Jurkat, Clone E6-1 (cell line): ENCODE measurements at regions not wholly inside any gene's neighbourhood (a gene's known extent, or its start where the extent isn't known, plus 50 kb on each side); places are given as distances from the start of the nearest gene placed in this dataset.

ENCODE experiments used
- DNase-seq: peaks from one replicate; pipeline ENCODE4 v3.0.0-alpha.2; 2011; ENCODE audit warnings: low read depth, low spot score
- H3K4me3 ChIP-seq: 2 replicates; pipeline ENCODE4 v1.5.1; 2011; ENCODE audit warnings: mild to moderate bottlenecking, low read length, control low read depth, moderate library complexity

GRCh38 chr2:104413890-104414289 lies 440.0 kb upstream of the POU3F3 start:
- H3K4me3 ChIP-seq = no peak overlapping the region
- DNase-seq = no peak

GRCh38 chr2:104415284-104415683 lies 438.6 kb upstream of the POU3F3 start:
- DNase-seq = no peak

GRCh38 chr2:104416339-104417000 lies 437.4 kb upstream of the POU3F3 start:
- DNase-seq = no peak

More at GRCh38 chr2:104415284-104415683, 438.6 kb upstream of the POU3F3 start:
- no peak overlapping the region for H3K4me3 ChIP-seq

GRCh38 chr2:104420420-104420819 lies 433.5 kb upstream of the POU3F3 start:
- no peak for DNase-seq
- no peak overlapping the region for H3K4me3 ChIP-seq

More at GRCh38 chr2:104416339-104417000, 437.4 kb upstream of the POU3F3 start:
- no peak overlapping the region for H3K4me3 ChIP-seq

- H3K4me3 ChIP-seq = no peak overlapping the region
- DNase-seq = no peak
Observed at GRCh38 chr2:104420953-104421352, 433.0 kb upstream of the POU3F3 start.

- no peak overlapping the region for H3K4me3 ChIP-seq
- no peak for DNase-seq
Observed at GRCh38 chr2:104425850-104426595, 427.9 kb upstream of the POU3F3 start.

GRCh38 chr2:104428155-104428554 lies 425.8 kb upstream of the POU3F3 start:
- DNase-seq = no peak
- no peak overlapping the region for H3K4me3 ChIP-seq

GRCh38 chr2:104429639-104430358 lies 424.1 kb upstream of the POU3F3 start:
- no peak for DNase-seq

GRCh38 chr2:104430359-104430740 lies 423.6 kb upstream of the POU3F3 start:
- no peak for DNase-seq
- H3K4me3 ChIP-seq = no peak overlapping the region

More at GRCh38 chr2:104429639-104430358, 424.1 kb upstream of the POU3F3 start:
- no peak overlapping the region for H3K4me3 ChIP-seq

GRCh38 chr2:104430852-104431251 lies 423.1 kb upstream of the POU3F3 start:
- H3K4me3 ChIP-seq = no peak overlapping the region
- DNase-seq = no peak

GRCh38 chr2:104431701-104432121 lies 422.2 kb upstream of the POU3F3 start:
- H3K4me3 ChIP-seq = no peak overlapping the region

GRCh38 chr2:104432401-104432800 lies 421.5 kb upstream of the POU3F3 start:
- no peak overlapping the region for H3K4me3 ChIP-seq
- DNase-seq = no peak

More at GRCh38 chr2:104431701-104432121, 422.2 kb upstream of the POU3F3 start:
- no peak for DNase-seq

GRCh38 chr2:104432991-104433390 lies 420.9 kb upstream of the POU3F3 start:
- DNase-seq = no peak

GRCh38 chr2:104433657-104434056 lies 420.3 kb upstream of the POU3F3 start:
- DNase-seq = no peak
- no peak overlapping the region for H3K4me3 ChIP-seq

More at GRCh38 chr2:104432991-104433390, 420.9 kb upstream of the POU3F3 start:
- H3K4me3 ChIP-seq = no peak overlapping the region

GRCh38 chr2:104434318-104434792 lies 419.6 kb upstream of the POU3F3 start:
- H3K4me3 ChIP-seq = no peak overlapping the region
- no peak for DNase-seq

GRCh38 chr2:104434966-104435365 lies 418.9 kb upstream of the POU3F3 start:
- DNase-seq = no peak
- H3K4me3 ChIP-seq = no peak overlapping the region

GRCh38 chr2:104438481-104438880 lies 415.4 kb upstream of the POU3F3 start:
- no peak overlapping the region for H3K4me3 ChIP-seq

GRCh38 chr2:104443145-104443544 lies 410.8 kb upstream of the POU3F3 start:
- no peak overlapping the region for H3K4me3 ChIP-seq
- peak; percentile 83 for DNase-seq

More at GRCh38 chr2:104438481-104438880, 415.4 kb upstream of the POU3F3 start:
- DNase-seq = no peak

GRCh38 chr2:104444392-104444791 lies 409.5 kb upstream of the POU3F3 start:
- DNase-seq = no peak
- H3K4me3 ChIP-seq = no peak overlapping the region

- H3K4me3 ChIP-seq = no peak overlapping the region
- DNase-seq = no peak
Observed at GRCh38 chr2:104444889-104445288, 409.0 kb upstream of the POU3F3 start.
